ENCODE measurements at regions not wholly inside any gene's neighbourhood (a gene's known extent, or its start where the extent isn't known, plus 50 kb on each side); places are given as distances from the start of the nearest gene placed in this dataset.

DNA sequence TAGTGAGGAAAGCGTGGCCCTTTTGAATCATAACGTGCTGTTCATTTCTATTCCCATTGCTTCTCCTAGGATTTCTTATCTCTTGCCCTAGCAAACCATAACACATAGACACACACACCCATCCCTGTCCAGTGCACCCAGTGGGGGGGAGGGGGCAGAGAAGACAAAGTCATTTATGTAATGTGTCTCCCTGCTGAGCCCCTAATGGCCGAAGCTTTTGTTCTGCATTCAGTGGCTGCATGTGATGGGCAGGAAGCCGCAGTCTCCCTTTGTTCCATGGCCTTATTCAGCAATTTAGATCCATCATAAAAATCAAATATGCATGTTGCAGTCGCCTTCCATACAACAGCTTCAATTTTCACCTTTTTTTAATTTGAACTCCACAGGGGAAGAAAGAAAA is 325.4 kb downstream of the ZFHX3 start:
- Histone ChIP-seq H3K27ac (ENCODE audit: low read depth, low read length) (no peak overlapping the region), H3K79me2 (ENCODE audit: insufficient read depth, low read length) (no peaks in the 10 kb centered on the region), H2AFZ (ENCODE audit: low read depth, low read length, poor library complexity, severe bottlenecking) (no peak overlapping the region), H3K9me2 (ENCODE audit: insufficient read depth) (no peaks in the 10 kb centered on the region), H3K9me3 (ENCODE audit: control insufficient read depth in 1 of 2, insufficient read depth in 1 of 2, low read depth in 1 of 2, low read length in 2 of 2) (no peaks in the 10 kb centered on the region), H3K4me2 (ENCODE audit: low read length) (no peak overlapping the region), H3K27me3 (ENCODE audit: insufficient read depth, low read length) (no peaks in the 10 kb centered on the region), H3K4me3 (replicated peaks in 1 of 2; ENCODE audit: low read depth in 1 of 2, low read length in 2 of 2) (no peak overlapping the region), H3K4me1 (ENCODE audit: control insufficient read depth in 1 of 2, insufficient read depth in 2 of 2, low read length in 2 of 2) (peaks cover 0 to 7% of the 10 kb centered on the region in 2 experiments; a peak in 1 of 4 replicates), H3K9ac (ENCODE audit: low read length) (no peak overlapping the region), H4K20me1 (ENCODE audit: insufficient read depth) (no peaks in the 10 kb centered on the region), H3K36me3 (ENCODE audit: control insufficient read depth in 1 of 2, insufficient read depth in 2 of 2, low read length in 2 of 2) (no peaks in the 10 kb centered on the region)
- ChIA-PET POLR2A (no interaction called here), RAD21 (ENCODE audit: low non-redundant PET in 1 of 2, low total read pairs in 2 of 2, uncharacterized antibody in 2 of 2, unreplicated experiment in 2 of 2) (no interaction called here), CTCF (no interaction called here)
- intact Hi-C loops (cut with micrococcal nuclease): no loop called here
- DNase-seq (ENCODE audit: low read depth, low spot score) (no peak), ATAC-seq (no peak)
- no peak for TF ChIP-seq EGR1 (IDR thresholded peaks at IDR 0.05; ENCODE audit: low read depth)
- TF ChIP-seq, protein P1, sequence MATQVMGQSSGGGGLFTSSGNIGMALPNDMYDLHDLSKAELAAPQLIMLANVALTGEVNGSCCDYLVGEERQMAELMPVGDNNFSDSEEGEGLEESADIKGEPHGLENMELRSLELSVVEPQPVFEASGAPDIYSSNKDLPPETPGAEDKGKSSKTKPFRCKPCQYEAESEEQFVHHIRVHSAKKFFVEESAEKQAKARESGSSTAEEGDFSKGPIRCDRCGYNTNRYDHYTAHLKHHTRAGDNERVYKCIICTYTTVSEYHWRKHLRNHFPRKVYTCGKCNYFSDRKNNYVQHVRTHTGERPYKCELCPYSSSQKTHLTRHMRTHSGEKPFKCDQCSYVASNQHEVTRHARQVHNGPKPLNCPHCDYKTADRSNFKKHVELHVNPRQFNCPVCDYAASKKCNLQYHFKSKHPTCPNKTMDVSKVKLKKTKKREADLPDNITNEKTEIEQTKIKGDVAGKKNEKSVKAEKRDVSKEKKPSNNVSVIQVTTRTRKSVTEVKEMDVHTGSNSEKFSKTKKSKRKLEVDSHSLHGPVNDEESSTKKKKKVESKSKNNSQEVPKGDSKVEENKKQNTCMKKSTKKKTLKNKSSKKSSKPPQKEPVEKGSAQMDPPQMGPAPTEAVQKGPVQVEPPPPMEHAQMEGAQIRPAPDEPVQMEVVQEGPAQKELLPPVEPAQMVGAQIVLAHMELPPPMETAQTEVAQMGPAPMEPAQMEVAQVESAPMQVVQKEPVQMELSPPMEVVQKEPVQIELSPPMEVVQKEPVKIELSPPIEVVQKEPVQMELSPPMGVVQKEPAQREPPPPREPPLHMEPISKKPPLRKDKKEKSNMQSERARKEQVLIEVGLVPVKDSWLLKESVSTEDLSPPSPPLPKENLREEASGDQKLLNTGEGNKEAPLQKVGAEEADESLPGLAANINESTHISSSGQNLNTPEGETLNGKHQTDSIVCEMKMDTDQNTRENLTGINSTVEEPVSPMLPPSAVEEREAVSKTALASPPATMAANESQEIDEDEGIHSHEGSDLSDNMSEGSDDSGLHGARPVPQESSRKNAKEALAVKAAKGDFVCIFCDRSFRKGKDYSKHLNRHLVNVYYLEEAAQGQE (IDR thresholded peaks at IDR 0.05; ENCODE audit: low read depth): no peak
- no peak for TF ChIP-seq CTCF (IDR thresholded peaks at IDR 0.05 in 2 of 3, conservative IDR thresholded peaks at IDR 0.05 in 1 of 3; ENCODE audit: borderline replicate concordance in 1 of 3, insufficient read depth in 1 of 3, low read depth in 2 of 3, low read length in 2 of 3)
- TF ChIP-seq ELF1 (IDR thresholded peaks at IDR 0.05; ENCODE audit: borderline replicate concordance, low read depth): no peak
- no peak for TF ChIP-seq CEBPB (IDR thresholded peaks at IDR 0.05; ENCODE audit: low read depth)
- TF ChIP-seq ZFX (IDR thresholded peaks at IDR 0.05): no peak
- TF ChIP-seq SP1 (IDR thresholded peaks at IDR 0.05; ENCODE audit: low read depth): no peak
- no peak for TF ChIP-seq JUND (IDR thresholded peaks at IDR 0.05)
- TF ChIP-seq, protein P2, sequence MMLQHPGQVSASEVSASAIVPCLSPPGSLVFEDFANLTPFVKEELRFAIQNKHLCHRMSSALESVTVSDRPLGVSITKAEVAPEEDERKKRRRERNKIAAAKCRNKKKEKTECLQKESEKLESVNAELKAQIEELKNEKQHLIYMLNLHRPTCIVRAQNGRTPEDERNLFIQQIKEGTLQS (IDR thresholded peaks at IDR 0.05): no peak
- no peak for TF ChIP-seq SRF (IDR thresholded peaks at IDR 0.05; ENCODE audit: low read depth)
- TF ChIP-seq FOSL1 (IDR thresholded peaks at IDR 0.05; ENCODE audit: low read depth): no peak
- TF ChIP-seq EZH2 (IDR thresholded peaks at IDR 0.05): no peak
- no peak for TF ChIP-seq POLR2AphosphoS5 (IDR thresholded peaks at IDR 0.05; ENCODE audit: low read depth, low read length)
- no peak for TF ChIP-seq CBX3 (IDR thresholded peaks at IDR 0.05; ENCODE audit: low read depth)
- no peak for TF ChIP-seq YY1 (IDR thresholded peaks at IDR 0.05; ENCODE audit: extremely low read depth, insufficient replicate concordance, low read depth, low read length)
- TF ChIP-seq TCF7L2 (IDR thresholded peaks at IDR 0.05; ENCODE audit: borderline replicate concordance, extremely low read depth, insufficient read depth, insufficient read length): no peak
- no peak for TF ChIP-seq EZH2phosphoT487 (IDR thresholded peaks at IDR 0.05; ENCODE audit: borderline replicate concordance)
- no peak for TF ChIP-seq ZNF274 (IDR thresholded peaks at IDR 0.05; ENCODE audit: low read depth, low read length)
- TF ChIP-seq, protein P3, sequence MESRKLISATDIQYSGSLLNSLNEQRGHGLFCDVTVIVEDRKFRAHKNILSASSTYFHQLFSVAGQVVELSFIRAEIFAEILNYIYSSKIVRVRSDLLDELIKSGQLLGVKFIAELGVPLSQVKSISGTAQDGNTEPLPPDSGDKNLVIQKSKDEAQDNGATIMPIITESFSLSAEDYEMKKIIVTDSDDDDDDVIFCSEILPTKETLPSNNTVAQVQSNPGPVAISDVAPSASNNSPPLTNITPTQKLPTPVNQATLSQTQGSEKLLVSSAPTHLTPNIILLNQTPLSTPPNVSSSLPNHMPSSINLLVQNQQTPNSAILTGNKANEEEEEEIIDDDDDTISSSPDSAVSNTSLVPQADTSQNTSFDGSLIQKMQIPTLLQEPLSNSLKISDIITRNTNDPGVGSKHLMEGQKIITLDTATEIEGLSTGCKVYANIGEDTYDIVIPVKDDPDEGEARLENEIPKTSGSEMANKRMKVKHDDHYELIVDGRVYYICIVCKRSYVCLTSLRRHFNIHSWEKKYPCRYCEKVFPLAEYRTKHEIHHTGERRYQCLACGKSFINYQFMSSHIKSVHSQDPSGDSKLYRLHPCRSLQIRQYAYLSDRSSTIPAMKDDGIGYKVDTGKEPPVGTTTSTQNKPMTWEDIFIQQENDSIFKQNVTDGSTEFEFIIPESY (IDR thresholded peaks at IDR 0.05; ENCODE audit: extremely low read depth, insufficient replicate concordance, low read length): no peak
- BruUV-seq (replicated peaks): no TSS peak

Measured in HCT116 (cell line).